ENCODE measurements at regions not wholly inside any gene's neighbourhood (a gene's known extent, or its start where the extent isn't known, plus 50 kb on each side); places are given as distances from the start of the nearest gene placed in this dataset.

GRCh38 chr12:87253157-87253556 lies 776.0 kb downstream of the C12orf50 start:
- POLR2A ChIA-PET, result no interaction called here

GRCh38 chr12:87246726-87247125 lies 782.5 kb downstream of the C12orf50 start:
- no peaks in the 10 kb centered on the region for H3K27me3 ChIP-seq (ENCODE audit: control insufficient read depth in 2 of 2, insufficient read depth in 2 of 2, low read length in 2 of 2)
- POLR2A ChIA-PET, result no interaction called here
- CTCF ChIA-PET, result no interaction called here
- H3K9me1 ChIP-seq (replicated peaks; ENCODE audit: control insufficient read depth, extremely low read depth, insufficient read depth, low read length), result no peaks in the 10 kb centered on the region
- no peak for DNase-seq (ENCODE audit: low read depth, low spot score)
- no peak overlapping the region for H3K4me2 ChIP-seq (ENCODE audit: insufficient read depth, low read length)
- H3K36me3 ChIP-seq (ENCODE audit: control insufficient read depth in 2 of 2, extremely low read depth in 1 of 2, insufficient read depth in 2 of 2, low read length in 2 of 2), result no peaks in the 10 kb centered on the region
- no peak overlapping the region for H2AFZ ChIP-seq (ENCODE audit: low read depth, low read length)
- no peak for FAIRE-seq
- no peaks in the 10 kb centered on the region for H3K9me3 ChIP-seq (replicated peaks; ENCODE audit: control insufficient read depth, insufficient read depth, low read length)
- H3K79me2 ChIP-seq (ENCODE audit: control insufficient read depth, insufficient read depth, low read length), result no peaks in the 10 kb centered on the region
- dilution Hi-C loops (cut with MboI; ENCODE audit: extremely low pct_ligation_motif_present, low sequenced_read_pairs), result no loop called here
- no peaks in the 10 kb centered on the region for H3K4me1 ChIP-seq (ENCODE audit: control insufficient read depth, extremely low read depth, insufficient read depth, low read length)
- no peak for TF ChIP-seq POLR2AphosphoS5 (IDR thresholded peaks at IDR 0.05; ENCODE audit: insufficient read depth, low read depth, low read length)
- TF ChIP-seq POLR2A (IDR thresholded peaks at IDR 0.05; ENCODE audit: low read depth, low read length), result no peak
- TF ChIP-seq GATA2 (IDR thresholded peaks at IDR 0.05; ENCODE audit: insufficient read depth, insufficient read length, low read depth, low read length), result no peak
- TF ChIP-seq, protein P1, sequence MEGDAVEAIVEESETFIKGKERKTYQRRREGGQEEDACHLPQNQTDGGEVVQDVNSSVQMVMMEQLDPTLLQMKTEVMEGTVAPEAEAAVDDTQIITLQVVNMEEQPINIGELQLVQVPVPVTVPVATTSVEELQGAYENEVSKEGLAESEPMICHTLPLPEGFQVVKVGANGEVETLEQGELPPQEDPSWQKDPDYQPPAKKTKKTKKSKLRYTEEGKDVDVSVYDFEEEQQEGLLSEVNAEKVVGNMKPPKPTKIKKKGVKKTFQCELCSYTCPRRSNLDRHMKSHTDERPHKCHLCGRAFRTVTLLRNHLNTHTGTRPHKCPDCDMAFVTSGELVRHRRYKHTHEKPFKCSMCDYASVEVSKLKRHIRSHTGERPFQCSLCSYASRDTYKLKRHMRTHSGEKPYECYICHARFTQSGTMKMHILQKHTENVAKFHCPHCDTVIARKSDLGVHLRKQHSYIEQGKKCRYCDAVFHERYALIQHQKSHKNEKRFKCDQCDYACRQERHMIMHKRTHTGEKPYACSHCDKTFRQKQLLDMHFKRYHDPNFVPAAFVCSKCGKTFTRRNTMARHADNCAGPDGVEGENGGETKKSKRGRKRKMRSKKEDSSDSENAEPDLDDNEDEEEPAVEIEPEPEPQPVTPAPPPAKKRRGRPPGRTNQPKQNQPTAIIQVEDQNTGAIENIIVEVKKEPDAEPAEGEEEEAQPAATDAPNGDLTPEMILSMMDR (IDR thresholded peaks at IDR 0.05; ENCODE audit: extremely low read depth in 1 of 2, insufficient read depth in 1 of 2, low read depth in 1 of 2, low read length in 2 of 2), result no peak
- TF ChIP-seq FOS (IDR thresholded peaks at IDR 0.05; ENCODE audit: borderline replicate concordance, insufficient read depth, low read length), result no peak
- TF ChIP-seq EZH2 (IDR thresholded peaks at IDR 0.05; ENCODE audit: borderline replicate concordance, low read depth, low read length, severe bottlenecking), result no peak
- TF ChIP-seq, protein P2, sequence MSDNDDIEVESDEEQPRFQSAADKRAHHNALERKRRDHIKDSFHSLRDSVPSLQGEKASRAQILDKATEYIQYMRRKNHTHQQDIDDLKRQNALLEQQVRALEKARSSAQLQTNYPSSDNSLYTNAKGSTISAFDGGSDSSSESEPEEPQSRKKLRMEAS (IDR thresholded peaks at IDR 0.05; ENCODE audit: insufficient read depth, insufficient read length), result no peak
- no peak for TF ChIP-seq JUN (IDR thresholded peaks at IDR 0.05; ENCODE audit: borderline replicate concordance, insufficient read depth, insufficient read length, low read depth)
- no peak for TF ChIP-seq MYC (IDR thresholded peaks at IDR 0.05; ENCODE audit: low read depth, low read length)
- no peak overlapping the region for H3K27ac ChIP-seq (ENCODE audit: insufficient read depth, low read depth, low read length)
- no peak overlapping the region for H3K4me3 ChIP-seq (replicated peaks in 1 of 3; ENCODE audit: insufficient read depth in 1 of 3, low read depth in 1 of 3, low read length in 3 of 3)
- H3K9ac ChIP-seq (replicated peaks; ENCODE audit: extremely low read depth, insufficient read depth, low read length), result no peak overlapping the region
- BruUV-seq (replicated peaks), result no TSS peak
- intact Hi-C loops (cut with micrococcal nuclease), result no loop called here
- H4K20me1 ChIP-seq (replicated peaks; ENCODE audit: control insufficient read depth, extremely low read depth, insufficient read depth, low read length), result no peaks in the 10 kb centered on the region

More at GRCh38 chr12:87253157-87253556, 776.0 kb downstream of the C12orf50 start:
- Histone ChIP-seq H3K9ac (replicated peaks; ENCODE audit: extremely low read depth, insufficient read depth, low read length) (no peak overlapping the region), H3K9me3 (replicated peaks; ENCODE audit: control insufficient read depth, insufficient read depth, low read length) (no peaks in the 10 kb centered on the region), H3K79me2 (ENCODE audit: control insufficient read depth, insufficient read depth, low read length) (no peaks in the 10 kb centered on the region), H2AFZ (ENCODE audit: low read depth, low read length) (no peak overlapping the region), H3K4me3 (replicated peaks in 1 of 3; ENCODE audit: insufficient read depth in 1 of 3, low read depth in 1 of 3, low read length in 3 of 3) (no peak overlapping the region), H3K4me2 (ENCODE audit: insufficient read depth, low read length) (no peak overlapping the region), H4K20me1 (replicated peaks; ENCODE audit: control insufficient read depth, extremely low read depth, insufficient read depth, low read length) (no peaks in the 10 kb centered on the region), H3K27ac (ENCODE audit: insufficient read depth, low read depth, low read length) (no peak overlapping the region), H3K36me3 (ENCODE audit: control insufficient read depth in 2 of 2, extremely low read depth in 1 of 2, insufficient read depth in 2 of 2, low read length in 2 of 2) (no peaks in the 10 kb centered on the region), H3K9me1 (replicated peaks; ENCODE audit: control insufficient read depth, extremely low read depth, insufficient read depth, low read length) (no peaks in the 10 kb centered on the region), H3K4me1 (ENCODE audit: control insufficient read depth, extremely low read depth, insufficient read depth, low read length) (no peaks in the 10 kb centered on the region), H3K27me3 (ENCODE audit: control insufficient read depth in 2 of 2, insufficient read depth in 2 of 2, low read length in 2 of 2) (no peaks in the 10 kb centered on the region)
- dilution Hi-C loops (cut with MboI; ENCODE audit: extremely low pct_ligation_motif_present, low sequenced_read_pairs) (no loop called here), intact Hi-C loops (cut with micrococcal nuclease) (no loop called here)
- CTCF ChIA-PET, result no interaction called here
- no TSS peak for BruUV-seq (replicated peaks)
- FAIRE-seq, result no peak
- DNase-seq (ENCODE audit: low read depth, low spot score), result peak; percentile 10
- no peak for TF ChIP-seq MYC (IDR thresholded peaks at IDR 0.05; ENCODE audit: low read depth, low read length)
- peak; percentile 24 for TF ChIP-seq JUN (IDR thresholded peaks at IDR 0.05; ENCODE audit: borderline replicate concordance, insufficient read depth, insufficient read length, low read depth)
- TF ChIP-seq EZH2 (IDR thresholded peaks at IDR 0.05; ENCODE audit: borderline replicate concordance, low read depth, low read length, severe bottlenecking), result no peak

All from endothelial cell of umbilical vein (primary cell).